IMR-90 (cell line): ENCODE measurements at regions not wholly inside any gene's neighbourhood (a gene's known extent, or its start where the extent isn't known, plus 50 kb on each side); places are given as distances from the start of the nearest gene placed in this dataset.

Experiments used
- BHLHE40 ChIP-seq: fragments of 150-350 bp; IDR thresholded peaks from 2 replicates; pipeline ENCODE4 v1.6.1; 2016; ENCODE audit warnings: mild to moderate bottlenecking, low read depth, low read length
- CTCF ChIP-seq: conservative IDR thresholded peaks from 2 replicates; pipeline ENCODE4 v1.5.1; 2012; ENCODE audit warnings: mild to moderate bottlenecking, low read depth, low read length, improper control_type of control experiment
- FOS ChIP-seq: fragments of 150-350 bp; IDR thresholded peaks from 2 replicates; pipeline ENCODE4 v1.6.1; 2016; ENCODE audit warnings: low read depth, low read length
- POLR2A ChIP-seq: IDR thresholded peaks from 2 replicates; pipeline ENCODE4 v1.6.1; 2012; ENCODE audit warnings: mild to moderate bottlenecking, low read depth, low read length
- RFX5 ChIP-seq: IDR thresholded peaks from 2 replicates; pipeline ENCODE4 v1.8.0; 2012; ENCODE audit warnings: low read depth, mild to moderate bottlenecking, low read length, moderate library complexity

- TF ChIP-seq POLR2A: no peak
- no peak for TF ChIP-seq CTCF
- TF ChIP-seq BHLHE40: no peak
- no peak for TF ChIP-seq FOS
- no peak for TF ChIP-seq RFX5
Observed at GRCh38 chr9:100689635-100690034, 111.8 kb downstream of the CAVIN4 start.
